ENCODE measurements at regions not wholly inside any gene's neighbourhood (a gene's known extent, or its start where the extent isn't known, plus 50 kb on each side); places are given as distances from the start of the nearest gene placed in this dataset.

DNA sequence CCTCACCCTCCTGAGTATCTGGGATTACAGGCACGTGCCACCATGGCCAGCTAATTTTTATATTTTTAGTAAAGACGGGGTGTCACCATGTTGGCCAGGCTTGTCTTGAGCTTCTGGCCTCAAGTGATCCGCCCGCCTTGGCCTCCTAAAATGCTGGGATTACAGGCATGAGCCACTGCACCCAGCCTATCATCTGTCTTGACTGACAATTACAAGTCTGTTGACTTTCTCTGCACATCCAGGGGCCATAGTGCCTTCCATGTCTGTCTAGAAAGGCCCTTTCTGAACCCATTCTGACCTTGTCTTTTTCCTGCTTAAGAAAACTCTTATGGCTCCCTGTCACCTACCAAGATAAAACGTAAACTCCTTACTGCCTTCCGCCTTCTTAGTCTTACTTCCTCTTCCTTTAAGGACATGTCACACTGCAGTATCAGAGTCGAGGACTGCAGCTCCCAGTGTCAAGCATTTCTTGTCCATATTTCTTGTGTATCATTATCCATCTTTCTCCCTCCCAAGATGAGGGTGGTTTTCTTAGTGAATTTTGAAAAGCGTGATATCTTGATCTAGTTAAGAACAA, 49.9 kb upstream of the SHB start:
- no peaks in the 10 kb centered on the region for H3K79me2 ChIP-seq (ENCODE audit: insufficient read depth, low read length)
- H3K27me3 ChIP-seq (ENCODE audit: insufficient read depth, low read length): no peaks in the 10 kb centered on the region
- H2BK15ac ChIP-seq (ENCODE audit: low read depth, low read length): no peak overlapping the region
- H3K4me1 ChIP-seq (ENCODE audit: insufficient read depth, low read length): no peaks in the 10 kb centered on the region
- H2BK120ac ChIP-seq (ENCODE audit: low read depth, low read length, poor library complexity, severe bottlenecking): no peak overlapping the region
- DNase-seq: no peak
- Mint-ChIP-seq H3K27ac (no peak overlapping the region), H3K4me1 (no peaks in the 10 kb centered on the region), H3K4me3 (no peak overlapping the region), H3K27me3 (ENCODE audit: low read depth) (peaks cover 52% of the 10 kb centered on the region), H3K36me3 (ENCODE audit: insufficient read depth in 1 of 3, low read depth in 3 of 3) (no peaks in the 10 kb centered on the region), H3K9me3 (no peaks in the 10 kb centered on the region)
- no peak overlapping the region for H3K4ac ChIP-seq (ENCODE audit: low read depth, low read length)
- H3K23ac ChIP-seq (ENCODE audit: insufficient read length, low read depth, low read length): no peak overlapping the region
- no peak overlapping the region for H3K56ac ChIP-seq (ENCODE audit: insufficient read length, low read depth, low read length)
- H4K8ac ChIP-seq (replicated peaks; ENCODE audit: insufficient read length, low read depth, low read length): no peak overlapping the region
- H3K9ac ChIP-seq (ENCODE audit: extremely low read depth, insufficient read length, low read length): no peak overlapping the region
- no peak overlapping the region for H3K4me2 ChIP-seq (ENCODE audit: insufficient read depth, insufficient read length, low read length)
- no peak overlapping the region for H3K27ac ChIP-seq (ENCODE audit: insufficient read length, low read depth, low read length)
- WGBS (ENCODE audit: extremely low coverage, insufficient read length, low lambda C conversion rate): no CpG with 5 or more reads among the region's 8 CpGs
- no peaks in the 10 kb centered on the region for H3K23me2 ChIP-seq (ENCODE audit: insufficient read length, low read depth, low read length, poor library complexity, severe bottlenecking)
- no peak overlapping the region for H4K5ac ChIP-seq (ENCODE audit: insufficient read length, low read depth, low read length)
- no peaks in the 10 kb centered on the region for H4K20me1 ChIP-seq (ENCODE audit: control insufficient read depth, insufficient read depth, insufficient read length)
- H2AFZ ChIP-seq (ENCODE audit: low read length): no peak overlapping the region
- no peak overlapping the region for H3K14ac ChIP-seq (ENCODE audit: insufficient read depth, low read length)
- no peak overlapping the region for H2AK5ac ChIP-seq (ENCODE audit: insufficient read length, low read length)
- no peak overlapping the region for H2BK12ac ChIP-seq (ENCODE audit: insufficient read length, low read depth, low read length)
- H2BK20ac ChIP-seq (ENCODE audit: low read depth, low read length, poor library complexity, severe bottlenecking): no peak overlapping the region
- no peak overlapping the region for H3T11ph ChIP-seq (ENCODE audit: low read length)
- no peaks in the 10 kb centered on the region for H3K9me3 ChIP-seq (ENCODE audit: control insufficient read depth, low read depth, low read length)
- no peak overlapping the region for H2BK5ac ChIP-seq (ENCODE audit: insufficient read length, low read length)
- no peak overlapping the region for H4K91ac ChIP-seq (ENCODE audit: insufficient read length, low read depth, low read length)
- TF ChIP-seq CTCF (conservative IDR thresholded peaks at IDR 0.05): no peak
- no peaks in the 10 kb centered on the region for H3K79me1 ChIP-seq (ENCODE audit: insufficient read depth, low read depth, low read length, poor library complexity, severe bottlenecking)
- no peak overlapping the region for H3K18ac ChIP-seq (ENCODE audit: insufficient read length, low read depth, low read length)

Measured in H9 (cell line).